NT2/D1 (cell line): ENCODE measurements at regions not wholly inside any gene's neighbourhood (a gene's known extent, or its start where the extent isn't known, plus 50 kb on each side); places are given as distances from the start of the nearest gene placed in this dataset.

Experiments
- DNase-seq: peaks from one replicate; pipeline ENCODE4 v3.0.0-alpha.2; 2011; ENCODE audit warnings: low read depth, low spot score
- H3K27me3 ChIP-seq: 2 replicates; pipeline ENCODE4 v1.6.0; 2011; ENCODE audit warnings: mild to moderate bottlenecking; ENCODE audit not compliant: insufficient read length, insufficient read depth
- H3K36me3 ChIP-seq: 2 replicates; pipeline ENCODE4 v1.6.1; 2011; ENCODE audit warnings: mild to moderate bottlenecking, low read length, mixed read lengths; ENCODE audit not compliant: insufficient read depth, insufficient read length
- H3K4me1 ChIP-seq: 2 replicates; pipeline ENCODE4 v1.5.1; 2011; ENCODE audit not compliant: insufficient read depth, insufficient read length
- H3K4me3 ChIP-seq: 2 replicates; pipeline ENCODE4 v1.5.1; 2011; ENCODE audit warnings: low read depth; ENCODE audit not compliant: insufficient read length
- H3K9ac ChIP-seq: 2 replicates; pipeline ENCODE4 v1.6.0; 2011; ENCODE audit warnings: low read depth; ENCODE audit not compliant: insufficient read length
- H3K9me3 ChIP-seq: 2 replicates; pipeline ENCODE4 v1.5.1; 2011; ENCODE audit warnings: mild to moderate bottlenecking, low read length; ENCODE audit not compliant: insufficient read depth
- SUZ12 ChIP-seq: IDR thresholded peaks from 2 replicates; pipeline ENCODE4 v1.6.1; 2011; ENCODE audit not compliant: insufficient read length, insufficient read depth; ENCODE audit errors: extremely low read depth
- YY1 ChIP-seq: IDR thresholded peaks from 2 replicates; pipeline ENCODE4 v1.6.1; 2011; ENCODE audit not compliant: insufficient read length, insufficient read depth
- ZNF274 ChIP-seq: IDR thresholded peaks from 2 replicates; pipeline ENCODE4 v1.6.1; 2011; ENCODE audit warnings: mild to moderate bottlenecking, low read depth, low read length

DNA sequence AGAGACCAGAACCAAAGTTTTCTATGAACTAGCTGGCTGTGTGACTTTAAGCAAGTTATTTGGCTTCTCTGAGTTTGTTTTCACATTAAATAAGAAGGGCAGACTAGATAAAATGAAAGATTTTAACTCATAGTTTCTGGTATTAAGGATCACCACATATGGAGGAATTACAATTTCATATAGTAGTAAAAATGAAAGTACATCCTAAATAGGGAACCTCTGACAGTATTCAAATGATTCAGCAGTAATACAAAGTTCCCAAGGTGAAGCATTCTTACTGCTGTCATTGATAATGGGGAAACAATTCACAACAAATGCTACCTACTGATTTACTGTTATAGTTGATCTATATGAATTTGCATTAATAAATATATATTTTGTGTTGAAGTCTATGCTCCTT lies 170.3 kb upstream of the VRK2 start:
- Histone ChIP-seq H3K4me3 (no peak overlapping the region), H3K36me3 (no peaks in the 10 kb centered on the region), H3K9me3 (no peaks in the 10 kb centered on the region), H3K9ac (no peak overlapping the region), H3K4me1 (no peaks in the 10 kb centered on the region), H3K27me3 (no peaks in the 10 kb centered on the region)
- DNase-seq: no peak
- TF ChIP-seq ZNF274: no peak
- TF ChIP-seq SUZ12: no peak
- no peak for TF ChIP-seq YY1

DNA sequence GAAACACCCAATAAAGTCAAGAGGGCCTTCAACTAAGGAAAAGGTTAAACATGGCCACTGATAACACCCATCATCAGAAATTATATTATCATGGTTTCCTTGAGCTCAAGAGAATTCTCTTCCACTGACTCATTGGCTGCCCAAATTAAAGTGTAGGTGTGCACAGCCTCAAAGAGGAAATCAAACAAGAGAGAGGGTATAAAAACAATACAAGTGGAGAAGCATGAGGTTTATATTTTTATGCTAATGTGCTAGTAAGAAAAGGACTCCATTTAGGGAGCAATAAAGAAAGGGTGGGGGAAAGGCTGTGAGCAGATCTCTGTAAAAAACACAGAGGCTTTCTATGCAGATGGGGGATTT lies 168.8 kb upstream of the VRK2 start:
- Histone ChIP-seq H3K4me1 (no peaks in the 10 kb centered on the region), H3K4me3 (no peak overlapping the region), H3K27me3 (no peaks in the 10 kb centered on the region), H3K9ac (no peak overlapping the region), H3K36me3 (no peaks in the 10 kb centered on the region), H3K9me3 (no peaks in the 10 kb centered on the region)
- no peak for DNase-seq
- no peak for TF ChIP-seq YY1
- TF ChIP-seq ZNF274: no peak
- no peak for TF ChIP-seq SUZ12

DNA sequence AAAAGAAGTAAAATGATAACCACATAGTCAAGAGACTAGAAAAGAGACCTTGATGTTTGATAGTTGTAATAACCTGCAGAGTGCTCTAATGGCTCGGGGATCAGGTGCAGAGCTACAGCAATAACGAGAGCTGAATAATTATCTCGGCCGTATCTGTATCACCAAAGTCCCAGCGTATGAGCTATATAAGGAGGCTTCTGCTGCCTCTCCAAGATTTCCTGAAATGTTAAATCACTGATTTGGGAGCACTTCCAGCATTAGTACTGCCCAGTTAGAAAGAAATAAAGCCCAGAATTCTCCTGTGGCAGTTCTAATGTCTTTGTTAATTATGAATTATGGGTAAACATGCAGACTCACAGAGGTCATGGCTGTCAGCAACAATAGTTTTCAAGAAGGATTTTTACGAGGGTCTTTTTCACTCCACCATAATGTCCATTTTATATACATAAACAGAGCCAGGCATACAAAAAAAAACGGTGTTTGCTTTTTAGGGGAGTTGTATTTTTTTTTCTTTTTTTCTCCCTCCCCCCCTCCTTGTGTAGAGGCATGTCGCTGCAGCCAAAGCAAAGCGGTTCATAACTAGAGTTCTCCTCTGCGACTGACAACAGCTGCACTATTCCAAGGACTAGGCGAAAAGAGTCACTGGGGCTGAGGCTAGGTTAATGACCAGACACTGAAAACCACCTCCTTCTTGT lies 168.3 kb upstream of the VRK2 start:
- H3K9ac ChIP-seq: no peak overlapping the region
- DNase-seq: no peak
- no peaks in the 10 kb centered on the region for H3K27me3 ChIP-seq
- no peaks in the 10 kb centered on the region for H3K9me3 ChIP-seq
- H3K4me3 ChIP-seq: no peak overlapping the region
- H3K36me3 ChIP-seq: no peaks in the 10 kb centered on the region
- no peaks in the 10 kb centered on the region for H3K4me1 ChIP-seq
- TF ChIP-seq YY1: no peak
- no peak for TF ChIP-seq ZNF274
- no peak for TF ChIP-seq SUZ12

DNA sequence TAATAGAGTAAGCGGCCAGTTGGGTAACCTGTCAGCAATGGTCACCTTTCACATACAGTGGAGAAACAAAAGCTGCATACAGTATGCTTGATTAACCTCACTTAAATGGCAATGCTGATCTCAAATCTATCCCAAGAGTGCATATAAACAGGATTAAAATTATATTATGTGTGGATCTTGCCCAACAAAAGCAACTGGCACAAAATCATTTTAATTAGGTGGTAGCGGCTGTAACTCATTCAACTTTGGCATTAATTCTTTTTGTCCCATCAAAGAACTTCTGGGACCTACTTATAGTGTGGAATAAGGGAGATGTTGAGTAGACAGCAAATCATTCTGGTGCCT lies 167.8 kb upstream of the VRK2 start:
- Histone ChIP-seq H3K9ac (no peak overlapping the region), H3K9me3 (no peaks in the 10 kb centered on the region), H3K4me3 (no peak overlapping the region), H3K4me1 (no peaks in the 10 kb centered on the region), H3K36me3 (no peaks in the 10 kb centered on the region), H3K27me3 (no peaks in the 10 kb centered on the region)
- no peak for TF ChIP-seq SUZ12
- no peak for TF ChIP-seq YY1
- no peak for TF ChIP-seq ZNF274
- DNase-seq: no peak

DNA sequence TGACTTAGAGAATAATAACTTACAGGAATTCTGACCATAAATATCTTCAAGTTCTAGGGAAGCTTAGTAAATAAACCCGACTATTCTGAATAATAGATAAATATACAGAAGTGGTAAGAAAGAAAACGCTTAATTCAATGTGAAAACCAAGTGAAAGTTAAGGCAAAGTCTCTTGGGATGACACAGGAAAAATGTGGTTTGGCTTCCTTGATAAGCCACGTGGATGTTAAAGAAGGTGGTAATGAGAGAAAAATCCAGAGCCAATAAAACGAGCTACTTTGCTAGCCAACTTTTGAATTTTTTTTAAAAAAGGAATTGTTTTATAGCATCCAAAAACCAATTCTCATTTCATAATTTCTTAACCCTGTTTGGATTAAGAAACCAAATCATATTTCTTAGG lies 166.2 kb upstream of the VRK2 start:
- Histone ChIP-seq H3K4me1 (no peaks in the 10 kb centered on the region), H3K27me3 (no peaks in the 10 kb centered on the region), H3K9me3 (no peaks in the 10 kb centered on the region), H3K4me3 (no peak overlapping the region), H3K9ac (no peak overlapping the region), H3K36me3 (no peaks in the 10 kb centered on the region)
- no peak for DNase-seq
- TF ChIP-seq YY1: no peak
- no peak for TF ChIP-seq ZNF274
- TF ChIP-seq SUZ12: no peak

DNA sequence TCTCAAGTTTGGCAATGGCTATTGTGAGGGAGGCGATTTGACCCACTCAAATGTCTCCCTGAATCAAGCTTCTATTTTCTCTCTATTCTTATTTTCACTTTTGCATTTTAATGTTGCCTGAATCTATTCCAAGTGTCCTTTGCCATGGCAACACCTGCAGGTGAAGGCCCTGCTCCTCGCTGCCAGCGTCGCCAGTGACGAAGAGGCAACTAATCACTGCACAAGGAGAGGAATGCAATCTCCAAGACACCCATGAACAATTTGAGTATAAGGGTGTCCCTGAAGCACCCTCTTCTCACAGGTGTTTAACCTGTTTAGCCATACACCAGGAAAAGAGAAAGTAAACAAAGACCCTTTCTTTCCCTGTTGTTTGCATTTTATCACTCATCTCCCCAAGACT lies 165.6 kb upstream of the VRK2 start:
- Histone ChIP-seq H3K9me3 (no peaks in the 10 kb centered on the region), H3K27me3 (no peaks in the 10 kb centered on the region), H3K9ac (no peak overlapping the region), H3K36me3 (no peaks in the 10 kb centered on the region), H3K4me3 (no peak overlapping the region), H3K4me1 (no peaks in the 10 kb centered on the region)
- TF ChIP-seq ZNF274 (no peak), YY1 (no peak), SUZ12 (no peak)
- no peak for DNase-seq

DNA sequence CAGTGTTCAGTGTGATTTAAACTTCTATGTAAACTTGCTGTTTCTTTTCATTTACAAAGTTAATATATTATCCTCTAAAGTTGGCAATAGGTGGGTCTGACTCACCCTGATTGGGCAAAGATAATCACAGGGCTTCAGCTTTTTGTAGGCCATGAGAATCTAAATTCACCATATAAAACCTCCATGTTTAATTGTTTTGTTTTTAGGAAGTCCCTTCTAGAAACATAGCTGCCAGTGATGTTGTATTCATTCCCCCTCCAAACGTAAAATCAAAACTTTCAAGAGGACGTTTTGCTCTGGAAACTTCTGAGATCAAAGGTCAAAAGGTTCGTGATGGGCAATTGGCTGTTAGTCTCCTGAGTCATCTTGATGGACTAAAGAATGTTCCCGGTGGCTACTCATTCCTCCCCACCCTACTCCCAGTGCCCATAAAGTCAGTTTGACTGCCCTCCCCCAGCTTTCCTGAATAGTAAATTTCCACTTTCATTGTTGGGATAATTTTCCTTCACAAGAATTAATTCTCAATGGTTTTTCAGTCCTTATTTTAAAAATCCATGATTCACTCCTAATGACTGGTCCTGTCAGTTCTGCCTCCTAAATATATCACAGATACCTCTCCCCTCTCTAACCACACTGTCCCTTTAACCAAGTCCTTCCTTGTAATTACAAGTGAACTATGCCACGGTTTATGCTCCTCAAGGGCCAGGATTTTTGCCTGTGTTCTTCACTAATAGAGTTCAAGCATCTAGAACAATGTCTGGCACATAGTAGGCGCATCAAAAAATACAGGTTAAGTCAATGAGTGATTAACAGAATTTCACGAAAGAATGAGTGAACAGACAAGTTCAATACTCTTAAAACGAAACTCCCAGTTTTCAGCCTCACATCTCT lies 164.4 kb upstream of the VRK2 start:
- no peak for DNase-seq
- Histone ChIP-seq H3K27me3 (no peaks in the 10 kb centered on the region), H3K4me1 (no peaks in the 10 kb centered on the region), H3K36me3 (no peaks in the 10 kb centered on the region), H3K4me3 (no peak overlapping the region), H3K9me3 (no peaks in the 10 kb centered on the region), H3K9ac (no peak overlapping the region)
- TF ChIP-seq YY1 (no peak), ZNF274 (no peak), SUZ12 (no peak)
